GM12878 (cell line): ENCODE measurements at regions not wholly inside any gene's neighbourhood (a gene's known extent, or its start where the extent isn't known, plus 50 kb on each side); places are given as distances from the start of the nearest gene placed in this dataset.

Source experiments
- ATAC-seq: fragments of 200-7000 bp; cut with Tn5 transposase; 3 replicates; pipeline ENCODE4 v1.9.1; 2020; ENCODE audit warnings: mild to moderate bottlenecking, moderate library complexity
- BruUV-seq: library from RNA; stranded (reverse); fragments of 400-500 nt; replicated peaks from 2 replicates; lab custom pipeline; 2021; lab: Mats Ljungman, UMichigan
- CTCF ChIA-PET: fragments of 300-600 bp; sonication (Branson Sonifier 250); formaldehyde crosslinking; extraction: SDS; loops from one replicate; lab custom pipeline; 2021; ENCODE audit warnings: inconsistent platforms; lab: Yijun Ruan, JAX
- POLR2A ChIA-PET: fragments of 350-600 bp; formaldehyde crosslinking; extraction: SDS; loops from one replicate; lab custom pipeline; 2021; ENCODE audit warnings: inconsistent platforms; lab: Charles Lee
- RAD21 ChIA-PET: fragments of 300-600 bp; sonication (Branson Sonifier 250); formaldehyde crosslinking; loops from one replicate; lab custom pipeline; 2023; ENCODE audit warnings: antibody characterized with exemption; ENCODE audit not compliant: unreplicated experiment; lab: Charles Lee
- SMC1A ChIA-PET: fragments of 300-600 bp; sonication (Branson Sonifier 250); formaldehyde crosslinking; loops from one replicate; lab custom pipeline; 2023; ENCODE audit not compliant: unreplicated experiment, uncharacterized antibody; lab: Charles Lee
- DNase-seq: peaks from one replicate; pipeline ENCODE4 v3.0.0-alpha.2; 2011; ENCODE audit warnings: low read depth, low spot score
- FAIRE-seq: peaks from 3 replicates; lab custom pipeline; 2011; peaks lifted over from hg19 to GRCh38; lab: Jason Lieb, UNC
- H2AFZ ChIP-seq: 2 replicates; pipeline ENCODE4 v1.6.0; 2011; ENCODE audit warnings: low read depth, low read length, control low read depth; ENCODE audit not compliant: control insufficient read depth
- H3K27ac ChIP-seq: 2 replicates; pipeline ENCODE4 v1.5.1; 2011; ENCODE audit warnings: control low read depth; ENCODE audit not compliant: control insufficient read depth, insufficient read depth
- H3K27me3 ChIP-seq, 2 experiments: replicated peaks in 1 of 2; 2 replicates each; pipeline versions ENCODE4 v1.6.0 to v1.6.1; 2011; ENCODE audit warnings: low read length in 1 of 2; ENCODE audit not compliant: control insufficient read depth in 2 of 2, insufficient read depth in 2 of 2
- H3K36me3 ChIP-seq, 2 experiments: 2 replicates each; pipeline ENCODE4 v1.5.1; 2011; ENCODE audit warnings: low read length in 1 of 2; ENCODE audit not compliant: control insufficient read depth in 2 of 2, insufficient read depth in 2 of 2
- H3K4me1 ChIP-seq: 2 replicates; pipeline ENCODE4 v1.6.1; 2011; ENCODE audit warnings: mild to moderate bottlenecking, low read length, moderate library complexity, mixed read lengths; ENCODE audit not compliant: control insufficient read depth, insufficient read depth
- H3K4me2 ChIP-seq: 2 replicates; pipeline ENCODE4 v1.6.0; 2011; ENCODE audit warnings: control low read depth; ENCODE audit not compliant: control insufficient read depth, insufficient read depth
- H3K4me3 ChIP-seq: fragments of 200-600 bp; sonication (generic); 2 replicates; pipeline ENCODE4 v1.5.1; 2016
- H3K79me2 ChIP-seq: 2 replicates; pipeline ENCODE4 v1.6.0; 2011; ENCODE audit warnings: low read length; ENCODE audit not compliant: control insufficient read depth, insufficient read depth
- H3K9ac ChIP-seq: 2 replicates; pipeline ENCODE4 v1.8.0; 2011; ENCODE audit warnings: low read length, control low read depth, mixed read lengths; ENCODE audit not compliant: control insufficient read depth, insufficient read depth
- H3K9me3 ChIP-seq: replicated peaks from 3 replicates; pipeline ENCODE4 v1.5.1; 2011; ENCODE audit warnings: mild to moderate bottlenecking, low read length; ENCODE audit not compliant: control insufficient read depth, insufficient read depth
- H4K20me1 ChIP-seq: 2 replicates; pipeline ENCODE4 v1.6.0; 2011; ENCODE audit not compliant: control insufficient read depth, insufficient read depth
- BHLHE40 ChIP-seq, 2 experiments: fragments of 450-650 bp in 1 of 2; IDR thresholded peaks; 2 replicates each; pipeline ENCODE4 v1.6.1; 2011 to 2017; ENCODE audit warnings: low read depth in 2 of 2, borderline replicate concordance in 1 of 2, improper control_type of control experiment in 1 of 2, low read length in 1 of 2, mild to moderate bottlenecking in 1 of 2
- ESRRA ChIP-seq: IDR thresholded peaks from 2 replicates; pipeline ENCODE4 v1.6.1; 2012; ENCODE audit warnings: mild to moderate bottlenecking, low read length, improper control_type of control experiment
- HCFC1 ChIP-seq: fragments of 150-350 bp; IDR thresholded peaks from 2 replicates; pipeline ENCODE4 v1.6.1; 2014; ENCODE audit warnings: low read length
- HDAC2 ChIP-seq: fragments of 200-600 bp; sonication (generic); IDR thresholded peaks from 2 replicates; pipeline ENCODE4 v1.6.1; 2017
- HDAC6 ChIP-seq: fragments of 200-600 bp; sonication (generic); IDR thresholded peaks from one replicate; pipeline ENCODE4 v1.8.0; 2017; ENCODE audit warnings: antibody characterized with exemption; ENCODE audit not compliant: unreplicated experiment
- NFIC ChIP-seq: IDR thresholded peaks from 2 replicates; pipeline ENCODE4 v1.6.1; 2012; ENCODE audit warnings: low read depth, mild to moderate bottlenecking, inconsistent platforms, low read length, moderate library complexity
- NFYA ChIP-seq: IDR thresholded peaks from 2 replicates; pipeline ENCODE4 v1.6.1; 2011; ENCODE audit warnings: low read depth, mild to moderate bottlenecking, low read length, improper control_type of control experiment, borderline replicate concordance
- PAX5 ChIP-seq: IDR thresholded peaks from 2 replicates; pipeline ENCODE4 v1.6.1; 2011; ENCODE audit warnings: low read depth, low read length, borderline replicate concordance
- SMAD1 ChIP-seq: fragments of 450-650 bp; IDR thresholded peaks from 2 replicates; pipeline ENCODE4 v1.6.1; 2018; ENCODE audit warnings: mild to moderate bottlenecking, low read depth; ENCODE audit not compliant: partially characterized antibody
- SMARCA5 ChIP-seq: fragments of 450-650 bp; IDR thresholded peaks from 2 replicates; pipeline ENCODE4 v1.6.1; 2017; ENCODE audit warnings: mild to moderate bottlenecking
- STAT3 ChIP-seq: IDR thresholded peaks from 2 replicates; pipeline ENCODE4 v1.6.1; 2011; ENCODE audit warnings: low read depth, low read length, improper control_type of control experiment
- TCF12 ChIP-seq: IDR thresholded peaks from 2 replicates; pipeline ENCODE4 v1.6.1; 2011; ENCODE audit warnings: low read depth, mild to moderate bottlenecking, low read length
- USF1 ChIP-seq: IDR thresholded peaks from 2 replicates; pipeline ENCODE4 v1.6.1; 2011; ENCODE audit warnings: borderline replicate concordance, low read depth, mild to moderate bottlenecking, moderate library complexity, mixed read lengths, low read length; ENCODE audit not compliant: insufficient read depth; ENCODE audit errors: extremely low read length
- ZBED1 ChIP-seq: IDR thresholded peaks from 2 replicates; pipeline ENCODE4 v1.6.1; 2016; ENCODE audit warnings: borderline replicate concordance
- ZNF687 ChIP-seq: fragments of 450-650 bp; IDR thresholded peaks from 2 replicates; pipeline ENCODE4 v1.6.1; 2017; ENCODE audit warnings: mild to moderate bottlenecking, moderate library complexity
- WGBS: methylation state at CpG from one replicate; pipeline ENCODE4 v1.1.6; 2016; ENCODE audit warnings: low lambda C conversion rate; ENCODE audit not compliant: insufficient replicate concordance, insufficient coverage; ENCODE audit errors: missing lambda C conversion rate; 5-methylcytosine and 5-hydroxymethylcytosine counted together
- in situ Hi-C: fragments of 300-500 bp; cut with MboI; formaldehyde crosslinking; loops from 9 replicates; pipeline ENCODE4 v1.14.3; 2018; ENCODE audit warnings: mixed read lengths
- intact Hi-C: fragments of 100-400 bp; cut with micrococcal nuclease; formaldehyde crosslinking; loops from one replicate; pipeline ENCODE4 v1.14.2; 2022; ENCODE audit not compliant: unreplicated experiment

GRCh38 chr3:67783281-67784250 lies 129.2 kb upstream of the SUCLG2 start:
- no peaks in the 10 kb centered on the region for H3K9me3 ChIP-seq
- no peaks in the 10 kb centered on the region for H4K20me1 ChIP-seq
- no TSS peak for BruUV-seq
- H3K79me2 ChIP-seq, result no peaks in the 10 kb centered on the region
- RAD21 ChIA-PET, result no interaction called here
- no peaks in the 10 kb centered on the region for H3K4me1 ChIP-seq
- no peak overlapping the region for H3K4me2 ChIP-seq
- H3K27ac ChIP-seq, result no peak overlapping the region
- no peak overlapping the region for H2AFZ ChIP-seq
- DNase-seq (no peak), ATAC-seq (no peak), FAIRE-seq (no peak)
- CTCF ChIA-PET, result no interaction called here
- intact Hi-C loops (no loop called here), in situ Hi-C loops (loop anchor here (10.0 to 25.0 kb wide), 2 partner anchors 669 to 796 kb away; partner anchors contain the start of gene KBTBD8)
- 23% methylated on average over 3 of the region's 3 CpGs for WGBS
- SMC1A ChIA-PET, result interaction anchor here (1.0 to 1.5 kb wide), 2 partner anchors 8 to 402 kb away, joined by 3 to 4 read pairs; no protein-coding TSS in a partner anchor
- POLR2A ChIA-PET, result no interaction called here
- no peaks in the 10 kb centered on the region for H3K27me3 ChIP-seq
- no peak overlapping the region for H3K4me3 ChIP-seq
- H3K36me3 ChIP-seq, result no peaks in the 10 kb centered on the region
- no peak overlapping the region for H3K9ac ChIP-seq
- TF ChIP-seq ZBED1 (no peak), ESRRA (no peak), BHLHE40 (IDR thresholded peaks at IDR 0.05; ENCODE audit: borderline replicate concordance in 1 of 2, low read depth in 2 of 2, low read length in 1 of 2) (no peak), TCF12 (no peak), NFYA (no peak), SMARCA5 (no peak), HCFC1 (no peak), HDAC6 (no peak), STAT3 (no peak), NFIC (no peak), PAX5 (no peak), ZNF687 (no peak), SMAD1 (no peak), HDAC2 (no peak), USF1 (no peak)
